ENCODE measurements at regions not wholly inside any gene's neighbourhood (a gene's known extent, or its start where the extent isn't known, plus 50 kb on each side); places are given as distances from the start of the nearest gene placed in this dataset. TPM values are rescaled to one million over a fixed set of nuclear protein-coding genes. Genes with fewer than 3 reads are reported as not detected.

DNA sequence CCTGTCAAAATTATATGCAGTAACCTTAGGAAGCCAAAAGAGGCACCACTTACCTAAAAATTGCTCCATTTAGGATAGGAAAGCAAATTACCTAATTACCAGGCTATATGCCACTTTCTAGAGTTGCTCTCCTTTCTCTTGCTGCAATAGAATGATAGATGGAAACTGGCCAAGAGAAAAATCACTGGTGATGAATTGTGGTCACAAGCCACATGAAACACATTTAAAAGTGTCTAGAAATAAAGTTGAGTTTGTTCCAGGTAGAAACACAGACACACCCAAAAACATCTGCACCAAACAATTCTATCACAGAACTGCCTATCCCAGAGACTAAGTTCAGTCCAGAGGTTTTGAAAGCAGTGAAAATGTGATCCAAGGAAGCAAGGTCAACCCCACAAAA lies 337.7 kb downstream of the PCDH19 start:
- no peak overlapping the region for H3K18ac ChIP-seq (ENCODE audit: low read length)
- H2BK120ac ChIP-seq (ENCODE audit: low read depth, low read length): no peak overlapping the region
- H2BK5ac ChIP-seq (ENCODE audit: low read length): no peak overlapping the region
- H4K91ac ChIP-seq (ENCODE audit: low read depth, low read length, poor library complexity): no peak overlapping the region
- no peaks in the 10 kb centered on the region for H3K36me3 ChIP-seq (replicated peaks in 1 of 2; ENCODE audit: control insufficient read depth in 2 of 2, insufficient read depth in 2 of 2, low read length in 2 of 2)
- H3K4me2 ChIP-seq (ENCODE audit: insufficient read depth, low read length, poor library complexity, severe bottlenecking): no peak overlapping the region
- no peak overlapping the region for H3K14ac ChIP-seq (ENCODE audit: low read length)
- no peaks in the 10 kb centered on the region for H3K27me3 ChIP-seq (ENCODE audit: control insufficient read depth in 3 of 3, insufficient read depth in 3 of 3, low read depth in 1 of 3, low read length in 3 of 3)
- H3K9ac ChIP-seq (ENCODE audit: low read depth, low read length, poor library complexity): no peak overlapping the region
- no peak overlapping the region for H2AK5ac ChIP-seq (ENCODE audit: low read depth, low read length)
- H3K4ac ChIP-seq (ENCODE audit: low read length): no peak overlapping the region
- H3K4me3 ChIP-seq (ENCODE audit: low read length in 2 of 2): no peak overlapping the region
- no peak for DNase-seq (ENCODE audit: low spot score)
- H2AFZ ChIP-seq (ENCODE audit: low read length): no peak overlapping the region
- H3K9me3 ChIP-seq (replicated peaks in 1 of 2; ENCODE audit: control insufficient read depth in 2 of 2, insufficient read depth in 1 of 2, low read depth in 1 of 2, low read length in 2 of 2): no peaks in the 10 kb centered on the region
- no peak overlapping the region for H3K27ac ChIP-seq (replicated peaks; ENCODE audit: low read length)
- H2BK12ac ChIP-seq (ENCODE audit: low read length): no peak overlapping the region
- no peaks in the 10 kb centered on the region for H3K4me1 ChIP-seq (ENCODE audit: control insufficient read depth in 2 of 2, insufficient read depth in 1 of 2, low read depth in 1 of 2, low read length in 2 of 2)
- H4K8ac ChIP-seq (ENCODE audit: low read depth, low read length): no peak overlapping the region
- no peak overlapping the region for H2BK15ac ChIP-seq (ENCODE audit: low read length)
- H3K79me1 ChIP-seq (ENCODE audit: low read depth, low read length): no peaks in the 10 kb centered on the region
- H3K23ac ChIP-seq (ENCODE audit: low read depth, low read length, poor library complexity): no peak overlapping the region

DNA sequence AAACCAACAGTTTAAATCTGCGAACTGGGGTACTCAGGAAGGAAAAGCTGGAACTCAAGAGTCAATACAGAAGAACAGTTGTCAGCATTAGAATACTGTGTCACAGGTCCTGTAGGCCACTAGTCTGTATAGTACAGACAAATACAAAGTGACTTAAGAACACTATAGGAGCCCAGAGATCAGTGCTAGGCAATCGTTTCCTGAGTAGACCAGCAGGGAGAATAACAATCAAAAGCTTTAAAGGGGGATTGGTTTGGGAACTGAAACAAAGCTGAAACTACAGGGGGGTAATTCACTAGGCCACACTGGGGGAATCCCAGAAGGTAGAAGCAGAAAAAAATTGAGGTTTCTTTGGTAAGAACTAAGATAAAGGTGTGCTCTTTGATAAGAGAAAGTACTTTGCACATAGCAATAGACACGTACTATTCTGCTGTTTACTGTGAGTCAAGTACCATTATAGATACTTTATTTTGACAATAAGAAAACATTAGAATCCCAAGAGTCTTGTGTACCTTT lies 339.7 kb downstream of the PCDH19 start:
- Histone ChIP-seq H2AK5ac (ENCODE audit: low read depth, low read length) (no peak overlapping the region), H3K4me1 (ENCODE audit: control insufficient read depth in 2 of 2, insufficient read depth in 1 of 2, low read depth in 1 of 2, low read length in 2 of 2) (no peaks in the 10 kb centered on the region), H3K4ac (ENCODE audit: low read length) (no peak overlapping the region)

DNA sequence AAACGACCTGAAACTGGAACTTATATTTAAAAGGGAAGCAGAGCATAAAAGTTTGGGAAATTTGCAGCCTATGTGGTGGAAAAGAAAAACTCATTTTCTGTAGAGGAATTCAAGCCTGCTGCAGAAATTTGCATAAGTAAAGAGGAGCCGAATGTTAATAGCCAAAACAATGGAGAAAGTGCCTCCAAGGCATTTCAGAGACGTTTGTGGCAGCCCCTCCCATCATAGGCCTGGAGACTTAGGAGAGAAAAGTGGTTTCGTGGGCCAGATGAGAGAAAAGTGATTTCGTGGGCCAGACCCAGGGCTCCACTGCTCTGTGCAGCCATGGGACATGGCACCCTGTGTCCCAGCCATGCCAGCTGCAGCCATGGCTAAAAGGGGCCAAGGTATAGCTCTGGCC lies 361.9 kb downstream of the PCDH19 start:
- no peak overlapping the region for H3K4me3 ChIP-seq (ENCODE audit: low read length in 2 of 2)
- no peaks in the 10 kb centered on the region for H3K27me3 ChIP-seq (ENCODE audit: control insufficient read depth in 3 of 3, insufficient read depth in 3 of 3, low read depth in 1 of 3, low read length in 3 of 3)
- no peak overlapping the region for H3K18ac ChIP-seq (ENCODE audit: low read length)
- no peak overlapping the region for H2BK5ac ChIP-seq (ENCODE audit: low read length)
- H3K27ac ChIP-seq (replicated peaks; ENCODE audit: low read length): no peak overlapping the region
- H2AK5ac ChIP-seq (ENCODE audit: low read depth, low read length): no peak overlapping the region
- no peak overlapping the region for H2BK120ac ChIP-seq (ENCODE audit: low read depth, low read length)
- no peak overlapping the region for H2BK15ac ChIP-seq (ENCODE audit: low read length)
- H3K36me3 ChIP-seq (replicated peaks in 1 of 2; ENCODE audit: control insufficient read depth in 2 of 2, insufficient read depth in 2 of 2, low read length in 2 of 2): no peaks in the 10 kb centered on the region
- no peak overlapping the region for H3K4me2 ChIP-seq (ENCODE audit: insufficient read depth, low read length, poor library complexity, severe bottlenecking)
- no peak overlapping the region for H2AFZ ChIP-seq (ENCODE audit: low read length)
- no peak for DNase-seq (ENCODE audit: low spot score)
- H4K8ac ChIP-seq (ENCODE audit: low read depth, low read length): no peak overlapping the region
- H3K9ac ChIP-seq (ENCODE audit: low read depth, low read length, poor library complexity): no peak overlapping the region
- H3K23ac ChIP-seq (ENCODE audit: low read depth, low read length, poor library complexity): no peak overlapping the region
- WGBS, 2 donors (ENCODE audit: extremely low coverage in 2 of 2, insufficient read length in 2 of 2, insufficient replicate concordance in 1 of 2): no CpG with 5 or more reads among the region's 5 CpGs
- H4K91ac ChIP-seq (ENCODE audit: low read depth, low read length, poor library complexity): no peak overlapping the region
- no peaks in the 10 kb centered on the region for H3K4me1 ChIP-seq (ENCODE audit: control insufficient read depth in 2 of 2, insufficient read depth in 1 of 2, low read depth in 1 of 2, low read length in 2 of 2)
- H3K79me1 ChIP-seq (ENCODE audit: low read depth, low read length): no peaks in the 10 kb centered on the region
- H3K14ac ChIP-seq (ENCODE audit: low read length): no peak overlapping the region
- no peak overlapping the region for H2BK12ac ChIP-seq (ENCODE audit: low read length)
- H3K9me3 ChIP-seq (replicated peaks in 1 of 2; ENCODE audit: control insufficient read depth in 2 of 2, insufficient read depth in 1 of 2, low read depth in 1 of 2, low read length in 2 of 2): no peaks in the 10 kb centered on the region
- H3K4ac ChIP-seq (ENCODE audit: low read length): no peak overlapping the region

More for the DNA sequence above, 339.7 kb downstream of the PCDH19 start:
- Histone ChIP-seq H3K9ac (ENCODE audit: low read depth, low read length, poor library complexity) (no peak overlapping the region), H3K27me3 (ENCODE audit: control insufficient read depth in 3 of 3, insufficient read depth in 3 of 3, low read depth in 1 of 3, low read length in 3 of 3) (no peaks in the 10 kb centered on the region), H3K18ac (ENCODE audit: low read length) (no peak overlapping the region), H3K4me3 (ENCODE audit: low read length in 2 of 2) (no peak overlapping the region), H3K79me1 (ENCODE audit: low read depth, low read length) (no peaks in the 10 kb centered on the region), H2BK5ac (ENCODE audit: low read length) (no peak overlapping the region), H2BK120ac (ENCODE audit: low read depth, low read length) (no peak overlapping the region), H3K14ac (ENCODE audit: low read length) (no peak overlapping the region), H2BK12ac (ENCODE audit: low read length) (no peak overlapping the region), H3K9me3 (replicated peaks in 1 of 2; ENCODE audit: control insufficient read depth in 2 of 2, insufficient read depth in 1 of 2, low read depth in 1 of 2, low read length in 2 of 2) (no peaks in the 10 kb centered on the region), H3K23ac (ENCODE audit: low read depth, low read length, poor library complexity) (no peak overlapping the region), H4K8ac (ENCODE audit: low read depth, low read length) (no peak overlapping the region), H3K4me2 (ENCODE audit: insufficient read depth, low read length, poor library complexity, severe bottlenecking) (no peak overlapping the region), H4K91ac (ENCODE audit: low read depth, low read length, poor library complexity) (no peak overlapping the region), H3K27ac (replicated peaks; ENCODE audit: low read length) (no peak overlapping the region), H2BK15ac (ENCODE audit: low read length) (no peak overlapping the region), H2AFZ (ENCODE audit: low read length) (no peak overlapping the region), H3K36me3 (replicated peaks in 1 of 2; ENCODE audit: control insufficient read depth in 2 of 2, insufficient read depth in 2 of 2, low read length in 2 of 2) (no peaks in the 10 kb centered on the region)
- no peak for DNase-seq (ENCODE audit: low spot score)
- no CpG with 5 or more reads among the region's 3 CpGs for WGBS, 2 donors (ENCODE audit: extremely low coverage in 2 of 2, insufficient read length in 2 of 2, insufficient replicate concordance in 1 of 2)

Small RNA genes in the stretch of these regions (small RNA-seq; reads per million reads assigned to genes)
- gene RF00402 (ENCODE audit: insufficient read depth): not detected

Data from neuronal stem cell (in vitro differentiated cells).